Tongue (tissue), 2 donors: ENCODE measurements at regions not wholly inside any gene's neighbourhood (a gene's known extent, or its start where the extent isn't known, plus 50 kb on each side); places are given as distances from the start of the nearest gene placed in this dataset. TPM values are rescaled to one million over a fixed set of nuclear protein-coding genes. Genes with fewer than 3 reads are reported as not detected.

Experiments used
- DNase-seq: peaks from one replicate; pipeline ENCODE4 v3.0.0-alpha.2; 2015
- small RNA-seq: library from RNA; depleted of rRNA; stranded (forward); fragments of <200 nt; gene quantifications from one replicate; pipeline ENCODE3, GENCODE V24; 2014; ENCODE audit warnings: low replicate concordance

GRCh38 chr9:119458068-119458467 is 88.8 kb upstream of the BRINP1 start:
- DNase-seq, result no peak

- no peak for DNase-seq
Measured at GRCh38 chr9:119453980-119454379, 84.7 kb upstream of the BRINP1 start.

GRCh38 chr9:119453490-119453911 is 84.3 kb upstream of the BRINP1 start:
- DNase-seq, result no peak

DNA sequence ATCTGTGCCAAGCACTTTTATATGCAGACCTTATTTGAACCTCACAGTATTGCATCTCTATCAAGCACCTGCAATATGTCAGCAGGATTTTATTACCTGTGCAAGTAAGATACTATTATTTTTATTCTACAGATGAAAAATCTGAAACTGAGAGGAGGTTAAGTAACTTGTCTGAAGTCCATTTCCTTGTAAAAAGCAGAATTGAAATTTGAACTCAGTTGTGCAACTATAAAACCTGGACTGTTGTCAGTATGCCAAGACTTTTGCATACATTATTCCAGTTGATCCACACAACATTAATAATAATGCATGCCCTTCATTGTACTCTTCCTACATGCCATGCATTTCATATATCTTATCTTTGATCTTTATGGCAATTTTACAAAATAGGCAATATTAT is 82.2 kb upstream of the BRINP1 start:
- DNase-seq, result no peak

DNA sequence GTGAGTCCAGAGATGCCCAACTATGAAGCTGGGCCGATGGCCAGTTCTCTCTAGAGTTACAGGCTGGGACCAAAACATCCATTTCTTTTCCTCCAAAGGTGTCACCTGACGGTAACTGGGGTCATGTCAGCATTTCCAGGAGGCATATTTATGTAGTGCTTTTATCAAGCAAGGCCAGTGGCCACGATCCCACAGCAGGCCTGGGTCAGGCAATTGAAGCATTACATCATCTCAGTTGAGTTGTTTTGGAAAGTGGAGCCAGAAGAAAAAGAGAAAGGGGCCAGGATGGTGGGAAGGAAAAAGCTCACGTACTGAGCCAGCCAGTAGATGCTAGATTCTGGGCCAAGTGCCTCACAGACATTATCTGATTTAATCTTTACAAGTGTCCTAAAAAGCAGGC is 73.9 kb upstream of the BRINP1 start:
- DNase-seq, result no peak

DNA sequence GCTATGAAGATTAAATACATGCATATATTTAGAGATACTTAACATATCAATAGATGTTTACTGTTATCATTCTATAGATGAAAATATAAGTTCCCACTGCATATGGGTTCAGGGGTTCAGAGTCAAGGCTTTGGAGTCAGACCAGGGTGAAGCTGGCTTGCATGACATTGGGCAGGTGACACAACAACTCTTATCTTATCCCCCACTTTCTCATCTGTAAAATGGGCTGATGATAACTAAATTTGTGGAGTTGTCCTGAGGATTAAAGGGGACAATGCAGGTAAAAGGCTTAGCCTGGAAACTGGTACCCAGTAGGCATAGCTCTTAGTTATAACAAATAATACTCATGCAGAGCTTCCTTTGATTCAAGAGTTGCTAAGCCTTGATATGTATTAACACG is 72.6 kb upstream of the BRINP1 start:
- DNase-seq, result no peak

DNA sequence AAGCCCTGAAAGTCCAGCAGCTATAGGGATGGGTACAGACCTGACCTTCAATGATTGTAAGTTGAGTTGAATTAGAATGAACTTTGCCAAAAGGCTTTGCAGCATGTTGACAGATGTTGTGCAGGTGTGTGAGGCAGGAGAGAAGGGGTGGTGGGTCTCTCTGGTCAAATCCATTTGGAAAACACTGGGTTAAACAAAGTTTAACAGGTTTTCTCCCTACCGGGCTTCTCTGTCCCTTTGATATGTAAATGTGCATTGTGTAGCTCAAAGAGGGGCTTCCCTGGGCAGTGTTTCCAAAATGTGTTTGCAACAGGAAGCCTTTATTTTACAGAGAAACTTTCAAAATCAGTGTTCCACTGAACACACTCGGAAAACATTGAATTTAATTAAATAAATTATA is 72.1 kb upstream of the BRINP1 start:
- DNase-seq, result no peak

- DNase-seq, result no peak
Measured at GRCh38 chr9:119436261-119436660, 67.0 kb upstream of the BRINP1 start.

DNA sequence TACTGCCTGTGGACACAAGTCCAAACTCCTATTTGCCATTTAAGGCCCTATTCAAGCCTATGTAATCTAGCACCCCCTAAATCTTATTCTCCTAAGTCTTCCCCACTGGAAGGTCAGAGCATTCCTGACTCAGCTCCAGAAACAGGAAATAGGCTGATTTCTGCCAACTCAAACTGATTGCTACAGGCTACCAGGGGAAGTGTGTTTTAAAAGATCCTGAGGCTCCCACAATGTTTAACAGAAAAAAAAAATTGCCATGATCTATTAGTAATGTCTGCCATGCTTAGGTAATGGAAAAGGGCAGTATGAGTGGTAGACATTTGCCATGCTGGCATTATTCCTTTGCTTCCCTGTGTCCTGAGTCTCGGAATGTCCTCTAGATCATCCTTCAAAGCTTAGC is 65.8 kb upstream of the BRINP1 start:
- DNase-seq, result no peak

- DNase-seq, result no peak
Measured at GRCh38 chr9:119432428-119432827, 63.2 kb upstream of the BRINP1 start.

DNA sequence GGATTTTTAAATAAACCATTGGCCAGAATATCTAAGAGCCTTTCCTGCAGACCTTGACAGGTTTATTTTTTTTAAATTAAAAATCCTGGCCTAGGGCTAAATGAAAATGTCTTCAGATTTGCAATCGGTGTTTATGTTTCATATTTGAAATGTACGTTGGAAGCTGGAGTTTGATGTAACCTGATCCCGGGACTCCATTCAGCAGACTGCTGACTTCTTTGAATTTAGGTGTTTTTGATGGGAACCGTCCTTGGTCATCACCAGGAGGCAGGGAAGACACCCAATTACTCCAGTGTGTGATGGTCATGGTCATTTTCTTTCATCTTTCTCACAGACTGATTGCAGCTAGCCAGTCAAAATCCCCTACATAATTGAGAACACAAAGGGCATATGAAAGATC is 60.1 kb upstream of the BRINP1 start:
- DNase-seq, result no peak

DNA sequence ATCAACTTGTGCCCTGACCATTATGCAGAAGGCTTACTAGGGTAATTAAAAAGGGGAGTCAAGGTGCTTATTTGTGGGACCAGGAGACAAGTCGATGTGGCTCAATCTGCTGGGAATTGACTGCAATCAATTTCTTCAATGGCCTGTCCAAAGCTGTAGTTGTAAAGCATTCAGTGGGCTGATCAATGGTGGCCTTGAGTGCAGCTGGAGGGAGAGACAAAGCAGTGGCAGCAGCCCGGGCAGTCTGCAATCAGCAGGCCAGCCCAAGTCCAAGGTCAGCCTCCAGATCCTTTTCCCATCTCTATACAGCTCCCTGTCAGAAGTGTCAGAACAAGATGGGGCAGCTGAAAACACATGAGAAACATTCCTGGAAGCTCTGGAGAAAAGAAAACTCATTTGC is 51.0 kb upstream of the BRINP1 start:
- DNase-seq, result no peak

Small RNA genes lying in the stretch of these regions (small RNA-seq; reads per million reads assigned to genes)
- gene MIR147A, result not detected
